Stimulated activated CD4-positive, alpha-beta T cell treated with anti-CD3 and anti-CD28 coated beads, Interleukin-4, amount 100 ng/mL, for 48 hours (primary cell): ENCODE measurements at regions not wholly inside any gene's neighbourhood (a gene's known extent, or its start where the extent isn't known, plus 50 kb on each side); places are given as distances from the start of the nearest gene placed in this dataset.

Experiments
- DNase-seq, 2 donors: peaks; one replicate each; pipeline ENCODE4 v3.0.0-alpha.2; 2020; ENCODE audit warnings: low read depth in 2 of 2

DNA sequence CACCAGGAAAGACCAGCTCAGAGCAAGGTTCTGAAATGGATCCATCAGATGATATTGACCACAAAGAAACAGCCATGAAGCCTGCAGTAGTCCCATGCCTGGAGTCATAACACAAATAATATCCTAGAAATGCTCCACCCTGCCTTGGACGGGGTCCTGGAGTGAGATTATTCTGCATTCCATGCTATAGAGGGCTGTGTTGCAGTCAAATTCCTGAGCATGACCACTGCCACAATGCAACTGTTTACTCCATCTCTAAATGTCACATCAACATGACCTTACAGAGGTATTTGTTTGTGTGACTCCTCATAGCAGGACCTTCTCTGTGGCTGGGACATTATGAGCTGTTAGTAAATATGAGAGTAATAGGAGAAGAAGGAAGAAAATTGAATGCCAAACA, 257.5 kb upstream of the TCF21 start:
- DNase-seq = no peak

GRCh38 chr6:133632206-133632605, 256.7 kb upstream of the TCF21 start:
- no peak for DNase-seq

GRCh38 chr6:133632906-133633305, 256.0 kb upstream of the TCF21 start:
- DNase-seq = no peak

DNA sequence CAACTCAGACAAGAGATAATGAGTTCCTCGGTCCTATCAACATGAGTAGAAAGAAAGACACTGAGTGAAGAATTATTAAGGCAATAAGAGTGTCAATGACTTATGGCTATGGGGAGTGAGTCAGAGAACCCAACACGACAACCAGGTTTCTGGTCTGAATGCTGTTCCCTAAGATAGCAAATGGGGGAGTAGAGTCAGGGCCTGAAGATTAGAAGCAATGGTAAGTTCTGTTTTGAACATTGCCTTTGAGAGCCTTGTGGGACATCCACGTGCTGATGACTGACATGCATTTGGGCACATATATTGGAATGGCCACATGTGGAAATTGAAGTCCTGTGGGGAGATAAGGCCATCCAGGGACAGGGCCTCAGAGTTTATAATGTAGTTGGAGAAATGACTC, 254.4 kb upstream of the TCF21 start:
- no peak for DNase-seq

DNA sequence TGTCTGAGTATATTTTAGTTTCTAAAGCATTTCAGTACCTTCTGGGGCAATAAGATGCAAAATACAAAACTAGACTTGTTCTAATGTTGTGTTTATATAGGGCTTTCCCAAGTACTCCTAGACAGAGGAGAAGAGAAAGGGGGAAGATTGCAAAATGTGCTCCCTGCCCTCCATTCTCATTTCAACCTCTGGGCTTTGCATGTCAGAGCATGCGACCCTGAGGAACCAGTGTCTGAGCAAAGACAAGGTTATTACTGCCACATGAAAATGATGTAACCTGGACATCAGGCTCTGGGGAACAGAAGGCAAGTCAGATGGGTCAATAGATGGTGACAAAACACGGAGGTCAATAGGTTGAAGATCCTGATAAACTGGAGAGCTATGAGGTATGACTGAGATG, 253.5 kb upstream of the TCF21 start:
- no peak for DNase-seq

- DNase-seq = no peak
These were observed 251.5 kb upstream of the TCF21 start for GRCh38 chr6:133637436-133637835.

GRCh38 chr6:133637874-133638273, 251.0 kb upstream of the TCF21 start:
- no peak for DNase-seq

GRCh38 chr6:133641104-133641503, 247.8 kb upstream of the TCF21 start:
- no peak for DNase-seq

DNA sequence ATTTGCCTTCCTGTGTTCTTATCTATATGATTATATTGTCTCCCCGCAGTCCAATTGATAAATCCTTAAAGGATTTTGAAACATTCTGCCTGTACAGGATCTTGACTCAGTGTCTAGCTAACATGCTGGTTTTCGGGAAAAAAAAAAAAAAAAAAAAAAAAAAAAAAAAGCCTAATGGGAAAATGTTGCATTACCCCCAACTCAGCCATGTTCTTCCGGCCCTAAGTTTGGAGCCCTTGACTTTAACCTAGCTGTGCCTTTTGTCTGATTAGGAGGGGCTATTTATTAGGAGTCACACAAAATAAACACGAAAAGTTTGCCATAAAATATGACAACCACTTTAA, 244.4 kb upstream of the TCF21 start:
- no peak for DNase-seq

DNA sequence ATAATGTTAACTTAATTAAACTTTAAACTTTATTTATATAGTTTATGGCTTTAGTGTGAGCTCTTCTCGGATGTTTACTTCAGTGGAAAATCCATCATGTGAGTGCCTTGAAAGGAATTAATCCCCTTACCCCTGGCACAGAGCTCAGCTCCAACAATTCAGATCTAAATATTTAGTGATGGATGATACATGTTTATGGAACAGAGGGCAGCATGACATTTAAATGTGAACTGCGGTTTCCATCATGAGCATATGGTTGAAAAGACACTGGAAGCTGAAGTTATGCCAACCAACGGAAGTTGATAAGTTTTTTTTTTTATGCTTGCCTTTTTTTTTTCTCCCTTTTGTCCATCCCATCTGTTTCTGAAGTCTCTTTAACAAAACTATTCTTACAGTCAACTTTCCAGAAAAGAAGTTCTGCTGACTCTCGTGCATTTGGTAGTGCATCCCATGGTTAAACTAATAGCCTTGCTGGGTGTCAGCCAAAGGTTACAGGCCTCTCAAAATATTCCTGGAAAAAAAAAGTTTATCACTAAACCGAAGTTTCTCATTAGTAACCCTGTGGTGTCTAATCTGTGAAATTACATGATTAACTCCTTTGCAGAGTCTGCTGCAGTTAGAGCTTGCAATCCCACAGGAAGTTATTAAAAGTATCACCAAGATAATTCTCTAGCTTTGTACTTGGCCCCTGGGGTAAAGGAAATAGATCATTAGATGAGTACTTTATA, 243.9 kb upstream of the TCF21 start:
- DNase-seq = no peak

DNA sequence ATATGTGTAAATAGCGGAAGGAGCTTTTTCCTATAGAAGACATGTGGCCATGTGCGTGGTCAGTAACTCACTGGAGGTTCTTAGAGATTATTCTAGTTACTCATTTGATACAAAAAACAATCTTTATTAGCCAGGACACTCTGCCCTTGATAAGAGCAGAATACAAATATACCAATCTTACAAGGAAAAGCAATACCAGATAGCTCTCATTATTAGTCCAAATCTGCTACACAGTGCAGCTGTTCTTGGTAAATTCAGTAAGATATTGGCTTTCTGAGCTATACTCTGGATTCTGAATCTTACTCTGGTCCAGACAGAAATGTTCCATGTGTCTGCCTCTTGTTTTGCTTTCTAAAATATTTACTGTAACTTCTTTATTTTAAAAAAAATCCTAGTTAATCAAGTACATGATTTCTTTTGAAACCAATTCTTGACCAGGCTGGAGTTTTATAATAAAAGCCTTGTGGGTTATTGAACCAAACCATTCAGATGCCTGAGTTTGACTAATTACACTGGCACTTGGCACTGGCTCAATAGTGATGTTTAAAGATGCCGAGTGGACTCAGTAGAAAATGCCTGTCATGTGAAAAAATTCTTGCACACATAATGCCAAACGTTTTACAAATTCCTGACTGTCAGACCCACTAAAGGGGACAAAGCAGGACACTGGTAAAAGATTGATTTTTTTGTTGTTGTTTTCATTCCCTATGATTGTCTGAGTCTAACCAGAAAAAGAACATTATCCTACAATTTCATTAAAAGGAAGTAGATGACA, 242.8 kb upstream of the TCF21 start:
- no peak for DNase-seq

DNA sequence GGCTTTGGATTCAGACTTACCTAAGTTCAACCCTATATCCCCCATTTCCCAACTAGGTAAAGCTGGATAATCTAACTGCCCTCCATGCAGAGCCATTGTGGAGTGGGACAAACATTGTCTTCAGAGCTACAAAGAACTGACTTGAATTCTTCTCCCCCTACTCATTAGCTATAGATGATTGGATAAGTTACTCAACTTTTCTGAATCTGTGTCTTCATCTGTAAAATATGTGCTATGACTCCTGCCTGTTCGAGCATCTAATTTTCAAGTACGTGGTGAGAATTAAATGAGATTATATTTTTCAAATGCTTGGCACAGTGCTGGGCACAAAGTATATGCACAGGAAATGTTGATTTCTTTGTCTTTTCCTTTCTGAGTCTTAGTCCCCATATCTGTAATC, 240.3 kb upstream of the TCF21 start:
- no peak for DNase-seq

DNA sequence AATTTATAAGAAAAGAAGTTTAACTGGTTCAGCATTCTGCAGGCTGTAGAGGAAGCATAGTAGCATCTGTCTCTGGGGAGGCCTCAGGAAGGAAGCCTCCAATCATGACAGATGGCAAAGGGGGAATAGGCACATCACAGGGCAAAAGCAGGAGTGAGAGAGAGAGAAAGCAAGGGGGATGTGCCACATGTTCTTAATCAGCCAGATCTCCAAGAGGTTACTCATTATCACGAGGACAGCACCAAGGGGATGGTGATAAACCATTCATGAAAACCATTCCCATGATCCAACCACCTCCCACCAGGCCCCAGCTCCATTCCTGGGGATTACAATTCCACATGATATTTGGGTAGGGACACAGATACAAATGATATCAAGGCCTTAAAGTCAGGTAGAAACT, 217.5 kb upstream of the TCF21 start:
- DNase-seq = no peak

DNA sequence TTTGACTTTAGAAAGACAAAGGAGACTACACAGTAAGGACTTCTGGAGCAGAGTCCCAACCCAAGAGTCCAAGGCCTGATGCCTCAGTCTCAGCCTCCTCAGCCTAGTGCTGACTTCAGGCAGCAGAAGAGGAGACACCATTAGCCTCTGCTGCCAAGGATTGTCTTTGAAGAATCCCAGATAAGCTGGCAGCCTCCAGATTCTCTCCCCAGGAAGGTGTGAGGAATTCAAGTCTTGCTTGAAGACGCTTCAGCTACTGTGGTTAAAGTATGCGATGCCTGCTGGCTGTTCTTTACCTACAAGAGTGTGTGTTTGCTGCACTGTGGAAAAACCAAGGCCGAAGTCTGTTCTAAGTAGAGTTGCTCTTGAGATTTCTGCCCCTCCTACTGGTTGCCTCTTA, 215.9 kb upstream of the TCF21 start:
- no peak for DNase-seq

DNA sequence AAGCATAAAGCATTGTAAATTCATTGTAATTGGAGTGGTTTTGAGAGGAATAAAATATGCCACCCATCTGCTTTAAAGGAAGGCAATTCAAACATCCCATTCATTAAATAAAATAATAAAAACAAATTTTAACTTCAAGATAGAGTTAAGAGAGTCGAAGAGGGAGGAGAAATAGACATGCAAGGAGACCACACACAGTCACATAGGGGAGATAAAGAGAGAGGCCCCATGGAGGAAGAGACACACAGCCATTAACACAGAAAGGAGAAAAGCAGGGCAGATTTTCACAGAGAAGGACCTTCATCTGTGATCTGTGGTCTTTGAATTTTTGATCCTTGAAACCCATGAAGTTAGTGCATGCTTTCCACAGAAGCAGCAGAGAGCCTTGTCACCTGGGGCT, 214.3 kb upstream of the TCF21 start:
- no peak for DNase-seq

DNA sequence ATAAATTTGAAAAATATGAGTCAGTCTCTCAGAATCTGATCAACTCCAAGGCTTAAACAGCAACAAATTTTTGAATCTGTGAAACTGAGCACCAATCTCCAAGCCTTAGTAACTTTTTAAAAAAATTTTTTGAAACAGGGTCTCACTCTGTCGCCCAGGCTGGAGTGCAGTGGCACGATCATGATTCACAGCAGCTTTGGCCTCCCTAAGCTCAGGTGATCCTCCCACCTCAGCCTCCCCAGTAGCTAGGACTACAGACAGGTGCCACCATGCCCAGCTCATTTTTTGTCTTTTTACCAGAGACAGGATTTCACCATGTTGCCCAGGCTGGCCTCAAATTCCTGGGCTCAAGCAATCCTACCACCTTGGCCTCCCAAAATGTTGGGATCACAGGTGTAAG, 207.9 kb upstream of the TCF21 start:
- DNase-seq = no peak

DNA sequence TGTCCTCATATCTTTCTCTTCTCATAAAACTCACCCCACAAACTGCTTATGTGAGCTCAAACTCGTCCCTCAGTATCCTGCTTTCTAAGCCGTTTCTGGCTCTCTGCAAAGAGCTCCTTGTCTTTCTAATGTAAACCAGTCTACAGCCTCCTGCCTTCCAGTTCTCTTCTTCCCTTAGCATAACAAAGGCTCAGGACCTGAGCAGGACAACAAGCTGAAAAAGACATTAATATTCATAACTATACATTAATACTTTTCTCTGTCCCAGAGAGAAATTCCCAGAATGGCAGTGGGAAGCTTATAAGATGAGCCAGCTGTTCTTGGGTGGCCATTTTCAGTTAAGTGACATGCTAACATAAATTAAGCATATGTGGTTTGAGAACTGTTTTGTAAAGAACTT, 207.0 kb upstream of the TCF21 start:
- DNase-seq = no peak

- DNase-seq = no peak
These were observed 206.2 kb upstream of the TCF21 start for GRCh38 chr6:133682506-133683307.

GRCh38 chr6:133683308-133683580, 205.7 kb upstream of the TCF21 start:
- no peak for DNase-seq

DNA sequence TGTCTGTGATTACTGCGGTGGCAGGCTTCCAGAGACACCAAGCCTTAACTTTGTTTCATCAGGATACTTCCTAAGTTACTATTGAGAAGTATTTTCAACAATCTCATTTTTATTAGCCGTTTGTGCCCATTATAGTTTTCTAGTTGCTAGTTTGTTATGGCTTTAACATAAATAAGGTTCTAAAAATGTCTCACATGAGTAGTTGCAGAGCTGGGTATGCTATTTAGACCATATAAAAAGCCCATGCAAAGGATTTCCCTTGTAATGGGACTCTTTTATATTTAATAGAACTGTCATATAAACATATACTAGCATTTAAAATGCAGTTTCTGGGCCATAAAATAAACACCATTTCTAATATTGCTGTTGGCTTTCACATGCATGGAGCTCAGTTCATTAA, 205.3 kb upstream of the TCF21 start:
- no peak for DNase-seq

GRCh38 chr6:133688705-133689492, 200.0 kb upstream of the TCF21 start:
- no peak for DNase-seq

GRCh38 chr6:133689863-133690262, 199.1 kb upstream of the TCF21 start:
- DNase-seq = no peak
